Caco-2 (cell line): ENCODE measurements at regions not wholly inside any gene's neighbourhood (a gene's known extent, or its start where the extent isn't known, plus 50 kb on each side); places are given as distances from the start of the nearest gene placed in this dataset.

Experiments
- BruUV-seq: library from RNA; stranded (reverse); fragments of 400-500 nt; replicated peaks from 2 replicates; lab custom pipeline; 2021; lab: Mats Ljungman, UMichigan
- CTCF ChIA-PET: fragments of 300-600 bp; sonication (Branson Sonifier 250); formaldehyde crosslinking; loops from one replicate; lab custom pipeline; 2022; ENCODE audit warnings: antibody characterized with exemption; lab: Charles Lee
- POLR2A ChIA-PET: fragments of 300-600 bp; sonication (Branson Sonifier 250); formaldehyde crosslinking; loops from one replicate; lab custom pipeline; 2022; ENCODE audit warnings: antibody characterized with exemption; lab: Charles Lee
- DNase-seq, 2 experiments: peaks; one replicate each; pipeline versions ENCODE4 v3.0.0 to v3.0.0-alpha.2; 2020 to 2022
- H3K27me3 ChIP-seq: replicated peaks from 2 replicates; pipeline ENCODE4 v1.6.0; 2011; ENCODE audit warnings: low read length; ENCODE audit not compliant: control insufficient read depth, insufficient read depth
- H3K36me3 ChIP-seq: 2 replicates; pipeline ENCODE4 v1.5.1; 2011; ENCODE audit warnings: low read length; ENCODE audit not compliant: control insufficient read depth, insufficient read depth
- H3K4me1 ChIP-seq: fragments of 250-450 bp; sonication (Bioruptor Pico); 2 replicates; pipeline ENCODE4 v1.5.1; 2020; ENCODE audit warnings: mild to moderate bottlenecking
- H3K4me3 ChIP-seq: 2 replicates; pipeline ENCODE4 v1.5.1; 2011; ENCODE audit warnings: low read depth, mild to moderate bottlenecking, control low read depth, low read length
- H3K9me3 ChIP-seq: fragments of 250-450 bp; sonication (Bioruptor Pico); 2 replicates; pipeline ENCODE4 v1.5.1; 2020; ENCODE audit warnings: mild to moderate bottlenecking, moderate library complexity
- H3K27ac Mint-ChIP-seq: one replicate; pipeline ENCODE4 v1.8.0; 2022; ENCODE audit warnings: mixed read lengths; ENCODE audit not compliant: unreplicated experiment
- H3K27me3 Mint-ChIP-seq: one replicate; pipeline ENCODE4 v1.8.0; 2022; ENCODE audit warnings: mixed read lengths; ENCODE audit not compliant: insufficient read depth, unreplicated experiment
- H3K36me3 Mint-ChIP-seq: one replicate; pipeline ENCODE4 v1.8.0; 2022; ENCODE audit warnings: mild to moderate bottlenecking, mixed read lengths; ENCODE audit not compliant: insufficient read depth, unreplicated experiment
- H3K4me1 Mint-ChIP-seq: one replicate; pipeline ENCODE4 v1.8.0; 2022; ENCODE audit warnings: low read depth, mixed read lengths; ENCODE audit not compliant: unreplicated experiment
- H3K4me3 Mint-ChIP-seq: one replicate; pipeline ENCODE4 v1.8.0; 2022; ENCODE audit warnings: mild to moderate bottlenecking, moderate library complexity, mixed read lengths; ENCODE audit not compliant: unreplicated experiment
- H3K9me3 Mint-ChIP-seq: one replicate; pipeline ENCODE4 v1.8.0; 2022; ENCODE audit warnings: mixed read lengths; ENCODE audit not compliant: unreplicated experiment
- intact Hi-C: fragments of 100-400 bp; cut with micrococcal nuclease; formaldehyde crosslinking; loops from one replicate; pipeline ENCODE4 v1.10.0; 2022; ENCODE audit not compliant: unreplicated experiment
- TF ChIP-seq, protein P1 (sequence below), 2 experiments: fragments of 200-600 bp in 1 of 2; IDR thresholded peaks; 1 replicate in 1 of 2; 2 replicates in 1 of 2; pipeline versions ENCODE4 v1.5.1 to v1.8.0; 2011 to 2022; ENCODE audit warnings: antibody characterized with exemption in 1 of 2, control low read depth in 1 of 2, inconsistent platforms in 1 of 2, low read depth in 1 of 2, low read length in 1 of 2, mild to moderate bottlenecking in 1 of 2, moderate library complexity in 1 of 2; ENCODE audit not compliant: insufficient read depth in 1 of 2, severe bottlenecking in 1 of 2, unreplicated experiment in 1 of 2

DNA sequence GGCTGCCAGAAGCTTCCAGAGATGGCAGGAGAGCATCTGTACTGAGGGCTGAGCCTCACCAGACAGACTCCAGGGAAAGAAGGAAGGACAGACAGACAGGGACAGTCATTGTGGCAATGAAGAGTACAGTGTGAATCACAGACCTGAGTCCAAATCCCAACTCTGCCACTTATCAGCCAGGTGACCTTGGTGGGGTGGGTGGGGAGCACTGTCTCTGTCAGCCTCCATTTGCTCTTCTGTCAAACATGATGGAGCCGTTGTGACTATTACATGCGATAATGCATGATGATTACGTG, 85.9 kb upstream of the FSTL4 start:
- intact Hi-C loops: no loop called here
- Histone ChIP-seq H3K4me3 (no peak overlapping the region), H3K27me3 (no peaks in the 10 kb centered on the region), H3K4me1 (no peaks in the 10 kb centered on the region), H3K9me3 (no peaks in the 10 kb centered on the region), H3K36me3 (no peaks in the 10 kb centered on the region)
- no TSS peak for BruUV-seq
- Mint-ChIP-seq H3K27ac (no peak overlapping the region), H3K4me3 (no peak overlapping the region), H3K9me3 (no peaks in the 10 kb centered on the region), H3K36me3 (no peaks in the 10 kb centered on the region), H3K4me1 (no peaks in the 10 kb centered on the region), H3K27me3 (peaks cover 13% of the 10 kb centered on the region)
- CTCF ChIA-PET: no interaction called here
- TF ChIP-seq, protein P1, sequence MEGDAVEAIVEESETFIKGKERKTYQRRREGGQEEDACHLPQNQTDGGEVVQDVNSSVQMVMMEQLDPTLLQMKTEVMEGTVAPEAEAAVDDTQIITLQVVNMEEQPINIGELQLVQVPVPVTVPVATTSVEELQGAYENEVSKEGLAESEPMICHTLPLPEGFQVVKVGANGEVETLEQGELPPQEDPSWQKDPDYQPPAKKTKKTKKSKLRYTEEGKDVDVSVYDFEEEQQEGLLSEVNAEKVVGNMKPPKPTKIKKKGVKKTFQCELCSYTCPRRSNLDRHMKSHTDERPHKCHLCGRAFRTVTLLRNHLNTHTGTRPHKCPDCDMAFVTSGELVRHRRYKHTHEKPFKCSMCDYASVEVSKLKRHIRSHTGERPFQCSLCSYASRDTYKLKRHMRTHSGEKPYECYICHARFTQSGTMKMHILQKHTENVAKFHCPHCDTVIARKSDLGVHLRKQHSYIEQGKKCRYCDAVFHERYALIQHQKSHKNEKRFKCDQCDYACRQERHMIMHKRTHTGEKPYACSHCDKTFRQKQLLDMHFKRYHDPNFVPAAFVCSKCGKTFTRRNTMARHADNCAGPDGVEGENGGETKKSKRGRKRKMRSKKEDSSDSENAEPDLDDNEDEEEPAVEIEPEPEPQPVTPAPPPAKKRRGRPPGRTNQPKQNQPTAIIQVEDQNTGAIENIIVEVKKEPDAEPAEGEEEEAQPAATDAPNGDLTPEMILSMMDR (IDR thresholded peaks at IDR 0.05; ENCODE audit: insufficient read depth in 1 of 2, low read depth in 1 of 2, low read length in 1 of 2, severe bottlenecking in 1 of 2, unreplicated experiment in 1 of 2): no peak
- POLR2A ChIA-PET: no interaction called here
- no peak for DNase-seq

DNA sequence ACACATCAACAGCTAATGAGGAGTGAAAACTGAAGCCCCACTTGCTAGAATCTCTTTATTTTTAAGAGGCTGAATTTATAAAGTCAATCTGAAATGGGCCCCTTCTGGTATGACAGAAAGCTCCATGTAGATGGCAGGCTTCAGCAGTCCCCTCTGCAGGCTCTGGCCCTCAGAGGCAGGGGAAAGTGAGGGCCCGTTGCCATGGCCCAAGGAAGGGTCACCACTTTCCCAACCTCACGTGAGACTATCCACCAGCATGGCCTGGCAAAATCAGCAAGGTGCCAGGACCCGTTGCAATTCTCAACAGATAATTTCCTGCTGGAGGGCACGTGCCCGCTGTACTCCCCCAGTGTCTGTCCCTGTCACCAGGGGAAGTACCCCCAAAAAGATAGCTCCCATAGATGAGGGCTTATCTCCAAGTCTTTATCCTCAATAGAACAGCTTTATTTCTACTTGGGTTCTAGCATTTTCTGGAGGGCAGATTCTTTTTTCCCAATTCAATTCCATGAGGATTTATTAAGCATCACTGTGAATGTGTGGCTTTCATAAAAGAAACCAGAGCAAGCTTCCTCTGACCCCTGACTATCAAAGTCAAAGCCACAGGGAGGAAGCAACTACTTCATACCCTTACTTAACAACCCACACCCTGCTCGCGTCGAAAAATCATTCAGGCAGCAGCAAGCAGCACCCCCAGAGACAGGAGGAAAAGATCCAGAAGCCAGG, 85.4 kb upstream of the FSTL4 start:
- no peak overlapping the region for H3K4me3 Mint-ChIP-seq
- ChIA-PET POLR2A (no interaction called here), CTCF (no interaction called here)
- TF ChIP-seq, protein P1 (IDR thresholded peaks at IDR 0.05; ENCODE audit: insufficient read depth in 1 of 2, low read depth in 1 of 2, low read length in 1 of 2, severe bottlenecking in 1 of 2, unreplicated experiment in 1 of 2): no peak
- no peaks in the 10 kb centered on the region for H3K36me3 ChIP-seq
- H3K4me3 ChIP-seq: no peak overlapping the region
- no peaks in the 10 kb centered on the region for H3K27me3 ChIP-seq
- no peaks in the 10 kb centered on the region for H3K9me3 Mint-ChIP-seq
- H3K36me3 Mint-ChIP-seq: no peaks in the 10 kb centered on the region
- no peaks in the 10 kb centered on the region for H3K4me1 Mint-ChIP-seq
- H3K27me3 Mint-ChIP-seq: peaks cover 14% of the 10 kb centered on the region
- H3K4me1 ChIP-seq: no peaks in the 10 kb centered on the region
- intact Hi-C loops: no loop called here
- DNase-seq: no peak
- H3K27ac Mint-ChIP-seq: no peak overlapping the region
- H3K9me3 ChIP-seq: no peaks in the 10 kb centered on the region
- BruUV-seq: no TSS peak

DNA sequence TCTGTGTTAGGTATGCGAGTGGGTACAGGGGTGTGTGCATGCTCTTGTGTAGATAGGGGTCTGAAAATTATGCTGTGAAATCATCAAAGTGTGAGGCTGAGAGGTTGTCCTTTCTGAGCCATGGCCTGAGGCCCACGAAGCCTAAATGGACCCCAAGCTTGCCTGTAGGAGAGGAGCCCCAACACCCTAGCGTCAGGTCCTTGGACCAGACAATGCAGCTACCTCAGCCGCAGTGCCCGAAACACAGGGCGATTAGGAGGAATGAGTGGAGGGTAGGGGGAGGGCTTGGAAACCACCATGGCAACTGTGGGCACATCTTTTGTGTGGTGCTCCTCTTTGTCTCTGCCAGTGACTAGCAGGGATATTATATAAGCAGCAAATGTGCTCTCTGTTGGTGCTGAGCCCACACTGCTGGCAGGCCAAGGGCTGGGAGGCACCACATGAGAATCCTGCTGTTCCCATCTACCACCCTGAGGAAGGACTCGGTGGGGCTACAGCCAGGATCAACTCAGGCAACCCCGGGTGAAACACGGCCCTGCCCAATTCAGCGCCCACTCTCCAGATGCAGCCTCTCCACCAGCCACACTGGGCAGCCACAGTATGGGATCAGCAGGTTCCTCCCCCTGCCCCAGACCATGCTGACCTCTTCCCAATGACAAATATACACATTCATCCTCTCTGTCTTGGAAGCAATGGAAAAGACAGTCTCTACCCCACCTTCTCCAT, 84.6 kb upstream of the FSTL4 start:
- Mint-ChIP-seq H3K27me3 (peaks cover 17% of the 10 kb centered on the region), H3K4me3 (no peak overlapping the region), H3K27ac (no peak overlapping the region), H3K9me3 (no peaks in the 10 kb centered on the region), H3K4me1 (no peaks in the 10 kb centered on the region), H3K36me3 (no peaks in the 10 kb centered on the region)
- TF ChIP-seq, protein P1 (IDR thresholded peaks at IDR 0.05; ENCODE audit: insufficient read depth in 1 of 2, low read depth in 1 of 2, low read length in 1 of 2, severe bottlenecking in 1 of 2, unreplicated experiment in 1 of 2): no peak
- ChIA-PET CTCF (no interaction called here), POLR2A (no interaction called here)
- no peaks in the 10 kb centered on the region for H3K9me3 ChIP-seq
- H3K27me3 ChIP-seq: no peaks in the 10 kb centered on the region
- no peak for DNase-seq
- no TSS peak for BruUV-seq
- H3K4me3 ChIP-seq: no peak overlapping the region
- no peaks in the 10 kb centered on the region for H3K36me3 ChIP-seq
- H3K4me1 ChIP-seq: no peaks in the 10 kb centered on the region
- intact Hi-C loops: no loop called here
